B cell (primary cell): ENCODE measurements at regions not wholly inside any gene's neighbourhood (a gene's known extent, or its start where the extent isn't known, plus 50 kb on each side); places are given as distances from the start of the nearest gene placed in this dataset.

Experiments used
- ATAC-seq: fragments of 200-7000 bp; cut with Tn5 transposase; one replicate; pipeline ENCODE4 v1.10.0; 2021; ENCODE audit warnings: low read depth, mild to moderate bottlenecking, moderate number of reproducible peaks, moderate library complexity
- CTCF ChIA-PET: fragments of 350-600 bp; sonication (Branson Sonifier 250); formaldehyde crosslinking; loops from one replicate; lab custom pipeline; 2021; ENCODE audit warnings: antibody characterized with exemption, inconsistent platforms; lab: Charles Lee
- POLR2A ChIA-PET: fragments of 350-600 bp; sonication (Branson Sonifier 250); formaldehyde crosslinking; loops from one replicate; lab custom pipeline; 2021; ENCODE audit warnings: antibody characterized with exemption; lab: Charles Lee
- DNase-seq: peaks from one replicate; pipeline ENCODE4 v3.0.0; 2013
- H2AFZ ChIP-seq: 2 replicates; pipeline ENCODE4 v1.6.1; 2012; ENCODE audit warnings: mild to moderate bottlenecking, low read depth, low read length; ENCODE audit not compliant: insufficient read depth, poor library complexity, severe bottlenecking
- H3K27ac ChIP-seq, 2 donors: 1 replicate in 1 of 2; 2 replicates in 1 of 2; pipeline ENCODE4 v1.5.1; 2012 to 2013; ENCODE audit warnings: low read length in 2 of 2, mild to moderate bottlenecking in 2 of 2, moderate library complexity in 1 of 2
- H3K27me3 ChIP-seq, 4 experiments: fragments of 200-600 bp in 1 of 4; sonication (generic) in 1 of 4; replicated peaks in 1 of 4; 1 replicate in 2 of 4; 2 replicates in 2 of 4; pipeline versions ENCODE4 v1.6.1 to v1.7.0; 2013 to 2016; ENCODE audit warnings: low read length in 3 of 4, mild to moderate bottlenecking in 2 of 4, mixed read lengths in 1 of 4, moderate library complexity in 1 of 4; ENCODE audit not compliant: insufficient read depth in 4 of 4, control insufficient read depth in 3 of 4; ENCODE audit errors: control extremely low read depth in 1 of 4
- H3K36me3 ChIP-seq, 2 experiments: replicated peaks in 1 of 2; 1 replicate in 1 of 2; 2 replicates in 1 of 2; pipeline versions ENCODE4 v1.6.1 to v1.7.1; 2013; ENCODE audit warnings: low read length in 1 of 2; ENCODE audit not compliant: insufficient read depth in 2 of 2, control insufficient read depth in 1 of 2; ENCODE audit errors: control extremely low read depth in 1 of 2, extremely low read depth in 1 of 2
- H3K4me1 ChIP-seq, 2 donors: fragments of 200-600 bp in 1 of 2; sonication (generic) in 1 of 2; 1 replicate in 1 of 2; 2 replicates in 1 of 2; pipeline versions ENCODE4 v1.5.1 to v1.6.1; 2013 to 2017; ENCODE audit warnings: low read length in 2 of 2; ENCODE audit not compliant: control insufficient read depth in 2 of 2, insufficient read depth in 2 of 2
- H3K4me2 ChIP-seq: replicated peaks from 2 replicates; pipeline ENCODE3; 2012; ENCODE audit warnings: mild to moderate bottlenecking, low read depth, low read length; ENCODE audit not compliant: poor library complexity, severe bottlenecking
- H3K4me3 ChIP-seq, 5 experiments: fragments of 200-600 bp in 1 of 5; sonication (generic) in 1 of 5; 1 replicate in 3 of 5; 2 replicates in 2 of 5; pipeline versions ENCODE4 v1.5.1 to v1.7.0; 2011 to 2016; ENCODE audit warnings: low read length in 4 of 5, mild to moderate bottlenecking in 4 of 5, low read depth in 2 of 5, control low read depth in 1 of 5, moderate library complexity in 1 of 5; ENCODE audit not compliant: insufficient read depth in 1 of 5; ENCODE audit errors: control extremely low read depth in 1 of 5, extremely low read depth in 1 of 5
- H3K79me2 ChIP-seq: fragments of 200-600 bp; sonication (generic); one replicate; pipeline ENCODE4 v1.6.0; 2016; ENCODE audit warnings: low read length; ENCODE audit not compliant: control insufficient read depth, insufficient read depth
- H3K9ac ChIP-seq: fragments of 200-600 bp; sonication (generic); 2 replicates; pipeline ENCODE4 v1.6.1; 2017; ENCODE audit warnings: mild to moderate bottlenecking, low read length, moderate library complexity
- H3K9me3 ChIP-seq, 3 donors: one replicate each; pipeline versions ENCODE4 v1.6.1 to v1.7.1; 2013; ENCODE audit warnings: low read length in 2 of 3; ENCODE audit not compliant: control insufficient read depth in 2 of 3, insufficient read depth in 1 of 3; ENCODE audit errors: control extremely low read depth in 1 of 3
- H4K20me1 ChIP-seq: 2 replicates; pipeline ENCODE4 v1.6.0; 2012; ENCODE audit warnings: mild to moderate bottlenecking, low read length; ENCODE audit not compliant: insufficient read depth, control insufficient read depth, poor library complexity, severe bottlenecking
- H3K27ac Mint-ChIP-seq: one replicate; pipeline ENCODE4 v1.8.0; 2021; ENCODE audit warnings: mixed read lengths
- H3K27me3 Mint-ChIP-seq: one replicate; pipeline ENCODE4 v1.8.0; 2021; ENCODE audit warnings: mixed read lengths
- H3K4me1 Mint-ChIP-seq: one replicate; pipeline ENCODE4 v1.8.0; 2021; ENCODE audit warnings: mixed read lengths
- H3K4me3 Mint-ChIP-seq: one replicate; pipeline ENCODE4 v1.8.0; 2021; ENCODE audit warnings: mixed read lengths
- H3K9me3 Mint-ChIP-seq: one replicate; pipeline ENCODE4 v1.8.0; 2022; ENCODE audit warnings: mixed read lengths; ENCODE audit not compliant: insufficient read depth
- CTCF ChIP-seq: fragments of 200-600 bp; IDR thresholded peaks from one replicate; pipeline ENCODE4 v1.8.0; 2022; ENCODE audit warnings: antibody characterized with exemption, mild to moderate bottlenecking
- EZH2 ChIP-seq: IDR thresholded peaks from 2 replicates; pipeline ENCODE4 v1.6.1; 2012; ENCODE audit warnings: borderline replicate concordance, low read depth, mild to moderate bottlenecking, moderate library complexity, low read length; ENCODE audit not compliant: insufficient read depth, poor library complexity, severe bottlenecking
- WGBS: methylation state at CpG from one replicate; pipeline ENCODE4 v1.1.5; 2013; ENCODE audit warnings: missing lambda C conversion rate; ENCODE audit not compliant: insufficient coverage; 5-methylcytosine and 5-hydroxymethylcytosine counted together
- intact Hi-C: fragments of 100-400 bp; cut with micrococcal nuclease; formaldehyde crosslinking; loops from one replicate; pipeline ENCODE4 v1.10.0; 2022

- H3K79me2 ChIP-seq = no peaks in the 10 kb centered on the region
- no peaks in the 10 kb centered on the region for H3K9me3 ChIP-seq
- intact Hi-C loops = no loop called here
- peaks cover 0 to 7% (median 0%) of the 10 kb centered on the region in 4 experiments for H3K27me3 ChIP-seq
- H3K27ac Mint-ChIP-seq = no peak overlapping the region
- no peak overlapping the region for H2AFZ ChIP-seq
- H3K4me3 ChIP-seq = no peak overlapping the region
- no peaks in the 10 kb centered on the region for H3K36me3 ChIP-seq
- H3K27me3 Mint-ChIP-seq = peaks cover 39% of the 10 kb centered on the region
- no peaks in the 10 kb centered on the region for H3K4me1 ChIP-seq
- H3K9ac ChIP-seq = no peak overlapping the region
- ChIA-PET POLR2A (no interaction called here), CTCF (no interaction called here)
- no peak overlapping the region for H3K27ac ChIP-seq
- no peaks in the 10 kb centered on the region for H3K4me1 Mint-ChIP-seq
- TF ChIP-seq CTCF = no peak
- no peak for TF ChIP-seq EZH2
- ATAC-seq (no peak), DNase-seq (no peak)
- no CpG with 5 or more reads among the region's 2 CpGs for WGBS
- H4K20me1 ChIP-seq = no peaks in the 10 kb centered on the region
- no peak overlapping the region for H3K4me2 ChIP-seq
- H3K4me3 Mint-ChIP-seq = no peak overlapping the region
- no peaks in the 10 kb centered on the region for H3K9me3 Mint-ChIP-seq
These were observed 74.0 kb upstream of the THY1 start for GRCh38 chr11:119496997-119497396.

- Histone ChIP-seq H3K27ac (no peak overlapping the region), H3K27me3 (peaks cover 0 to 7% (median 0%) of the 10 kb centered on the region in 4 experiments), H3K4me1 (no peaks in the 10 kb centered on the region), H3K4me3 (no peak overlapping the region), H3K9ac (no peak overlapping the region), H3K36me3 (no peaks in the 10 kb centered on the region), H4K20me1 (no peaks in the 10 kb centered on the region), H3K79me2 (no peaks in the 10 kb centered on the region), H3K9me3 (no peaks in the 10 kb centered on the region), H2AFZ (no peak overlapping the region), H3K4me2 (no peak overlapping the region)
- Mint-ChIP-seq H3K9me3 (no peaks in the 10 kb centered on the region), H3K4me3 (no peak overlapping the region), H3K27ac (no peak overlapping the region), H3K27me3 (peaks cover 37% of the 10 kb centered on the region), H3K4me1 (no peaks in the 10 kb centered on the region)
- TF ChIP-seq CTCF = no peak
- no peak for TF ChIP-seq EZH2
- ChIA-PET POLR2A (no interaction called here), CTCF (no interaction called here)
- 74% methylated on average over 6 of the region's 9 CpGs for WGBS
- intact Hi-C loops = no loop called here
- DNase-seq (no peak), ATAC-seq (no peak)
These were observed 73.5 kb upstream of the THY1 start for GRCh38 chr11:119496469-119496868.
